SJSA1 (cell line): ENCODE measurements at regions not wholly inside any gene's neighbourhood (a gene's known extent, or its start where the extent isn't known, plus 50 kb on each side); places are given as distances from the start of the nearest gene placed in this dataset.
A peak's percentile ranks its signal among the peaks of the same experiment; 100 is the strongest.
"Not testable (repeated sequence)": the region's sequence is repeated elsewhere in the genome, so short reads cannot be mapped to it uniquely, and the experiment has no call there.

Source experiments
- DNase-seq, 2 experiments: peaks; one replicate each; pipeline ENCODE4 v3.0.0-alpha.2; 2015 to 2020; ENCODE audit warnings: low spot score in 2 of 2, low read depth in 1 of 2
- H3K27ac ChIP-seq: fragments of 250-450 bp; sonication (Bioruptor Pico); 2 replicates; pipeline ENCODE4 v1.5.1; 2020; ENCODE audit warnings: mild to moderate bottlenecking, moderate library complexity
- H3K27me3 ChIP-seq: fragments of 250-450 bp; sonication (Bioruptor Pico); replicated peaks from 2 replicates; pipeline ENCODE4 v1.5.1; 2020; ENCODE audit warnings: mild to moderate bottlenecking, moderate library complexity
- H3K36me3 ChIP-seq: fragments of 250-450 bp; sonication (Bioruptor Pico); 2 replicates; pipeline ENCODE4 v1.5.1; 2020; ENCODE audit warnings: mild to moderate bottlenecking
- H3K4me1 ChIP-seq: fragments of 250-450 bp; sonication (Bioruptor Pico); replicated peaks from 2 replicates; pipeline ENCODE4 v1.6.1; 2021; ENCODE audit warnings: mild to moderate bottlenecking
- H3K4me3 ChIP-seq: fragments of 250-450 bp; sonication (Bioruptor Pico); 2 replicates; pipeline ENCODE4 v1.5.1; 2020; ENCODE audit warnings: mild to moderate bottlenecking
- H3K9me3 ChIP-seq: fragments of 250-450 bp; sonication (Bioruptor Pico); replicated peaks from 2 replicates; pipeline ENCODE4 v1.5.1; 2020; ENCODE audit warnings: mild to moderate bottlenecking

DNA sequence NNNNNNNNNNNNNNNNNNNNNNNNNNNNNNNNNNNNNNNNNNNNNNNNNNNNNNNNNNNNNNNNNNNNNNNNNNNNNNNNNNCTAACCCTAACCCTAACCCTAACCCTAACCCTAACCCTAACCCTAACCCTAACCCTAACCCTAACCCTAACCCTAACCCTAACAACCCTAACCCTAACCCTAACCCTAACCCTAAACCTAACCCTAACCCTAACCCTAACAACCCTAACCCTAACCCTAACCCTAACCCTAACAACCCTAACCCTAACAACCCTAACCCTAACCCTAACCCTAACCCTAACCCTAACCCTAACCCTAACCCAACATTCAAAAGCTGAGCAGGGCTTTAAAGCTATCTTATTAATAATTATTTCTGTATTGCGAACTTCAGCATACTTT, 182.5 kb upstream of the FAM20C start:
- not testable (repeated sequence) for H3K9me3 ChIP-seq, H3K27ac ChIP-seq, H3K4me1 ChIP-seq, H3K36me3 ChIP-seq, H3K4me3 ChIP-seq, DNase-seq, H3K27me3 ChIP-seq

GRCh38 chr7:32565-33280, 159.6 kb upstream of the FAM20C start:
- H3K36me3 ChIP-seq, H3K9me3 ChIP-seq, H3K4me1 ChIP-seq, H3K27me3 ChIP-seq, H3K27ac ChIP-seq, H3K4me3 ChIP-seq, DNase-seq: not testable (repeated sequence)

- H3K27me3 ChIP-seq, DNase-seq, H3K27ac ChIP-seq, H3K9me3 ChIP-seq, H3K36me3 ChIP-seq, H3K4me3 ChIP-seq, H3K4me1 ChIP-seq: not testable (repeated sequence)
These were observed 157.2 kb upstream of the FAM20C start for GRCh38 chr7:35121-35541.

GRCh38 chr7:36539-36938, 155.8 kb upstream of the FAM20C start:
- not testable (repeated sequence) for H3K9me3 ChIP-seq, H3K27me3 ChIP-seq, H3K36me3 ChIP-seq, H3K4me3 ChIP-seq, DNase-seq, H3K4me1 ChIP-seq, H3K27ac ChIP-seq

DNA sequence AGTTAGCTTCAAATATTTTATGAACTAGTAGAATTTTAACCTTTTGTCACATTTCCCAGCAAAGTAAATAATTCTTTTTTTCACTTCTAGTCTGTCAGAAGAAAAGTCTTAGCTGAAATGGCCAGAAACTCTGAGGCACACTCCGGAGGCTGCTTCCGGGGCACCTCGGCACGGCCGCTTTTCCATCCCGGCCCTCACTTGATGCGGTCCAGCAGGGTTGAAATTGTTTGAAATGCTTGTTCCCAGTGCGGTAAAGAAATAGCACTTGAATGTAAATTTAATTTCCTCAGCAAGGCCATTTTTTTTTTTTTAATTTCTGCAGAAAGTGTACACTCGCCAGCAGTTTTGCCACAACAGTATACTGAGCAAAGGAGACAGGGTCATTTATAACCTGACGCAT, 154.7 kb upstream of the FAM20C start:
- not testable (repeated sequence) for DNase-seq, H3K36me3 ChIP-seq, H3K4me3 ChIP-seq, H3K27me3 ChIP-seq, H3K9me3 ChIP-seq, H3K4me1 ChIP-seq, H3K27ac ChIP-seq

DNA sequence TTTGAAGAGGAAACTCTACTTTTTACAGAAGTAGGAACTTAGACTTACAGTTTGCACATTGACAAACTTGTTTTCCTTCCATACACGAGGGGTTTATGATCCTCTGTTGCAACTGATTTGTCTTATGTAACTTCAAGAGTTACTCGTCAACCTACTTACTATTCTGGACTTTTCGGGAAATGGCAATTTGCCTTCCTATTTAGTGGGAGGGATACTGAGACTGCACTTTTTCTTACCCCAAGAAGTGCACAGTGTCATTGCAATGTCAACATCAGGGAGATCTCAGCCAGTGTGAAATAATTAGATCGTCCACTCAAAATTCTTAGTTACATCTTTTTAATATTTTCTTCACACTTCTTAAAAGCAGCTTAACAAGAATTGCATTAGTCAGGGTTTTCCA, 153.9 kb upstream of the FAM20C start:
- not testable (repeated sequence) for H3K4me1 ChIP-seq, H3K27ac ChIP-seq, DNase-seq, H3K4me3 ChIP-seq, H3K36me3 ChIP-seq, H3K9me3 ChIP-seq
- H3K27me3 ChIP-seq = peaks cover 14% of the 10 kb centered on the region; the same call in 1 of the 2 replicates

DNA sequence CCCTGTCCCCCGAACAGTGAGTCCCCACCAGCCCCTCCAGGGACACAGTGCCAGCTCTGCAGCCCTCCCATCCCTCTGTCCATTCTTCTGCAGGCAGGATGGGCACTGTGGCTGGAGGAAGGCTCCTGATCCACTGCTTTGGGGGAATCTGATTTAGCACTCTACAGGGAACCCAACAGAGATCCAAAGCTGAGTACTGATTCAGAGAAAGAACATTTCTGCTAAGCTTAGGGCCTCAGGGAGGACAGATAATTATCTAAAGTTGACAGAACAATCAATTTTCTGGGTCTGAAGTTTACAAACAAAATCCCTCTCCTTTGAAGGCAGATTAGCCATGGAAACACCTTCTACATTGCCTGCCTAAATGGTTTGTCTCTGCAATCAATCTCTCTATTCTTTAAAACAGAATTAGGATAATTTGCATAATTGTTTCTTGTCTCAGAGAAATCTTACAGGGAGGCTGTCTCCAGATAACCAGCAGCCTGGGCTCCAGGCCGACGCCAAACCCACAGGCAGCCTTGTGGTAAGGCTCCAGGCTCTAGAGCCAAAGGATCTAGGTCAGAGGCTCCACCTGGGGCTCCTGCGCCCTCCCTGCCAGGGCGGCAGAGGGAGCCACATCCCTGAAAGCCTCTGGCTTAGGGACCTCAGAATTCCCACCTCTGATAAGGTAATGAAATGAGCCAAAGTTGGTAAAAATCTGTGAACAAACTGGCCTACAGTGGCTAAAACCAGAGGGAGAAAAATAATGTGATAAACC, 152.2 kb upstream of the FAM20C start:
- H3K36me3 ChIP-seq, H3K27ac ChIP-seq, H3K4me1 ChIP-seq, H3K9me3 ChIP-seq, H3K4me3 ChIP-seq: not testable (repeated sequence)
- H3K27me3 ChIP-seq = peaks cover 14% of the 10 kb centered on the region; the same call in 1 of the 2 replicates
- peak in 1 of 2 experiments; percentile 30 for DNase-seq

GRCh38 chr7:40799-41750, 151.3 kb upstream of the FAM20C start:
- peak in 1 of 2 experiments; percentile 25 for DNase-seq
- H3K27ac ChIP-seq = no peak overlapping the region
- H3K4me1 ChIP-seq = no peaks in the 10 kb centered on the region
- H3K4me3 ChIP-seq = no peak overlapping the region
- peaks cover 14% of the 10 kb centered on the region; the same call in 1 of the 2 replicates for H3K27me3 ChIP-seq
- H3K36me3 ChIP-seq = no peaks in the 10 kb centered on the region
- no peaks in the 10 kb centered on the region for H3K9me3 ChIP-seq

- Histone ChIP-seq H3K27me3 (peaks cover 14% of the 10 kb centered on the region; the same call in 1 of the 2 replicates), H3K27ac (no peak overlapping the region), H3K4me1 (no peaks in the 10 kb centered on the region), H3K36me3 (no peaks in the 10 kb centered on the region), H3K4me3 (no peak overlapping the region), H3K9me3 (no peaks in the 10 kb centered on the region)
- no peak for DNase-seq
These were observed 150.3 kb upstream of the FAM20C start for GRCh38 chr7:41917-42565.

- H3K4me1 ChIP-seq = no peaks in the 10 kb centered on the region
- H3K9me3 ChIP-seq = no peaks in the 10 kb centered on the region
- H3K27ac ChIP-seq = no peak overlapping the region
- no peak overlapping the region for H3K4me3 ChIP-seq
- H3K27me3 ChIP-seq = peaks cover 14% of the 10 kb centered on the region; the same call in 1 of the 2 replicates
- no peaks in the 10 kb centered on the region for H3K36me3 ChIP-seq
- peak in 1 of 2 experiments; percentile 30 for DNase-seq
These were observed 148.4 kb upstream of the FAM20C start for GRCh38 chr7:43791-44540.

- no peaks in the 10 kb centered on the region for H3K9me3 ChIP-seq
- H3K27ac ChIP-seq = no peak overlapping the region
- DNase-seq = no peak
- H3K4me3 ChIP-seq = no peak overlapping the region
- no peaks in the 10 kb centered on the region for H3K36me3 ChIP-seq
- no peaks in the 10 kb centered on the region for H3K4me1 ChIP-seq
- peaks cover 14% of the 10 kb centered on the region; the same call in 1 of the 2 replicates for H3K27me3 ChIP-seq
These were observed 147.9 kb upstream of the FAM20C start for GRCh38 chr7:44541-44896.

GRCh38 chr7:45106-46090, 147.0 kb upstream of the FAM20C start:
- H3K4me1 ChIP-seq = no peaks in the 10 kb centered on the region
- H3K27me3 ChIP-seq = peaks cover 14% of the 10 kb centered on the region; the same call in 1 of the 2 replicates
- H3K9me3 ChIP-seq = no peaks in the 10 kb centered on the region
- no peak overlapping the region for H3K4me3 ChIP-seq
- peak in 1 of 2 experiments; percentile 31 for DNase-seq
- no peak overlapping the region for H3K27ac ChIP-seq
- H3K36me3 ChIP-seq = no peaks in the 10 kb centered on the region
